ENCODE measurements at regions not wholly inside any gene's neighbourhood (a gene's known extent, or its start where the extent isn't known, plus 50 kb on each side); places are given as distances from the start of the nearest gene placed in this dataset.

GRCh38 chr3:194043516-194043915 is 92.4 kb upstream of the HES1 start:
- H3K4me1 Mint-ChIP-seq (ENCODE audit: low read depth, unreplicated experiment) = no peaks in the 10 kb centered on the region
- no TSS peak for BruUV-seq (replicated peaks)
- peaks cover 4% of the 10 kb centered on the region for H3K9me3 Mint-ChIP-seq (ENCODE audit: low read depth, unreplicated experiment)
- DNase-seq = no peak
- H3K36me3 Mint-ChIP-seq (ENCODE audit: insufficient read depth, unreplicated experiment) = no peaks in the 10 kb centered on the region
- no peaks in the 10 kb centered on the region for H3K27me3 Mint-ChIP-seq (ENCODE audit: unreplicated experiment)
- intact Hi-C loops (cut with micrococcal nuclease; ENCODE audit: unreplicated experiment) = no loop called here
- TF ChIP-seq CTCF (IDR thresholded peaks at IDR 0.05; ENCODE audit: unreplicated experiment) = no peak
- H3K27ac Mint-ChIP-seq (ENCODE audit: unreplicated experiment) = no peak overlapping the region
- CTCF ChIA-PET = interaction anchor here (0.5 to 1.1 kb wide), 2 partner anchors 97 to 172 kb away, joined by 3 to 4 read pairs; no protein-coding TSS in a partner anchor
- H3K4me3 Mint-ChIP-seq (ENCODE audit: low read depth, unreplicated experiment) = no peak overlapping the region

- no TSS peak for BruUV-seq (replicated peaks)
- peaks cover 6% of the 10 kb centered on the region for H3K9me3 Mint-ChIP-seq (ENCODE audit: low read depth, unreplicated experiment)
Observed at GRCh38 chr3:194045289-194045688, 90.7 kb upstream of the HES1 start.

GRCh38 chr3:194045919-194046318 is 90.0 kb upstream of the HES1 start:
- intact Hi-C loops (cut with micrococcal nuclease; ENCODE audit: unreplicated experiment) = no loop called here
- no peak for DNase-seq
- no peak overlapping the region for H3K4me3 Mint-ChIP-seq (ENCODE audit: low read depth, unreplicated experiment)
- H3K27me3 Mint-ChIP-seq (ENCODE audit: unreplicated experiment) = no peaks in the 10 kb centered on the region
- CTCF ChIA-PET = interaction anchor here (1.0 kb wide), 2 partner anchors 9 to 227 kb away, joined by 3 to 8 read pairs; no protein-coding TSS in a partner anchor
- no peaks in the 10 kb centered on the region for H3K36me3 Mint-ChIP-seq (ENCODE audit: insufficient read depth, unreplicated experiment)
- no peak for TF ChIP-seq CTCF (IDR thresholded peaks at IDR 0.05; ENCODE audit: unreplicated experiment)
- peaks cover 7% of the 10 kb centered on the region for H3K9me3 Mint-ChIP-seq (ENCODE audit: low read depth, unreplicated experiment)
- no TSS peak for BruUV-seq (replicated peaks)
- H3K4me1 Mint-ChIP-seq (ENCODE audit: low read depth, unreplicated experiment) = no peaks in the 10 kb centered on the region
- no peak overlapping the region for H3K27ac Mint-ChIP-seq (ENCODE audit: unreplicated experiment)

More at GRCh38 chr3:194045289-194045688, 90.7 kb upstream of the HES1 start:
- TF ChIP-seq CTCF (IDR thresholded peaks at IDR 0.05; ENCODE audit: unreplicated experiment) = no peak
- no peaks in the 10 kb centered on the region for H3K27me3 Mint-ChIP-seq (ENCODE audit: unreplicated experiment)
- intact Hi-C loops (cut with micrococcal nuclease; ENCODE audit: unreplicated experiment) = no loop called here
- no peak overlapping the region for H3K4me3 Mint-ChIP-seq (ENCODE audit: low read depth, unreplicated experiment)
- H3K27ac Mint-ChIP-seq (ENCODE audit: unreplicated experiment) = no peak overlapping the region
- H3K4me1 Mint-ChIP-seq (ENCODE audit: low read depth, unreplicated experiment) = no peaks in the 10 kb centered on the region
- no peaks in the 10 kb centered on the region for H3K36me3 Mint-ChIP-seq (ENCODE audit: insufficient read depth, unreplicated experiment)
- CTCF ChIA-PET = interaction anchor here (1.0 kb wide), 1 partner anchor 10 kb away, joined by 3 read pairs; no protein-coding TSS in a partner anchor
- no peak for DNase-seq

- Mint-ChIP-seq H3K4me1 (ENCODE audit: low read depth, unreplicated experiment) (no peaks in the 10 kb centered on the region), H3K27me3 (ENCODE audit: unreplicated experiment) (no peaks in the 10 kb centered on the region), H3K4me3 (ENCODE audit: low read depth, unreplicated experiment) (no peak overlapping the region), H3K27ac (ENCODE audit: unreplicated experiment) (no peak overlapping the region), H3K9me3 (ENCODE audit: low read depth, unreplicated experiment) (peaks cover 7% of the 10 kb centered on the region), H3K36me3 (ENCODE audit: insufficient read depth, unreplicated experiment) (no peaks in the 10 kb centered on the region)
- CTCF ChIA-PET = interaction anchor here (1.0 kb wide), 2 partner anchors 8 to 228 kb away, joined by 3 to 8 read pairs; no protein-coding TSS in a partner anchor
- BruUV-seq (replicated peaks) = no TSS peak
- intact Hi-C loops (cut with micrococcal nuclease; ENCODE audit: unreplicated experiment) = no loop called here
- DNase-seq = no peak
- no peak for TF ChIP-seq CTCF (IDR thresholded peaks at IDR 0.05; ENCODE audit: unreplicated experiment)
Observed at GRCh38 chr3:194046531-194046930, 89.4 kb upstream of the HES1 start.

Measured in Calu3 (cell line).